Ishikawa (cell line): ENCODE measurements at regions not wholly inside any gene's neighbourhood (a gene's known extent, or its start where the extent isn't known, plus 50 kb on each side); places are given as distances from the start of the nearest gene placed in this dataset.

Source experiments
- CEBPB ChIP-seq: IDR thresholded peaks from 2 replicates; pipeline ENCODE4 v1.6.1; 2012
- EGR1 ChIP-seq: IDR thresholded peaks from 2 replicates; pipeline ENCODE4 v1.6.1; 2012
- EP300 ChIP-seq: IDR thresholded peaks from 2 replicates; pipeline ENCODE4 v1.6.1; 2012; ENCODE audit warnings: borderline replicate concordance
- FOXM1 ChIP-seq: IDR thresholded peaks from 2 replicates; pipeline ENCODE4 v1.6.1; 2012; ENCODE audit warnings: low read depth, borderline replicate concordance
- MAX ChIP-seq: IDR thresholded peaks from 2 replicates; pipeline ENCODE4 v1.6.1; 2012
- NFIC ChIP-seq: IDR thresholded peaks from 2 replicates; pipeline ENCODE4 v1.6.1; 2012
- RAD21 ChIP-seq: IDR thresholded peaks from 2 replicates; pipeline ENCODE4 v1.6.1; 2012; ENCODE audit warnings: low read depth
- REST ChIP-seq: IDR thresholded peaks from 2 replicates; pipeline ENCODE4 v1.6.1; 2012; ENCODE audit warnings: low read depth, mild to moderate bottlenecking
- TAF1 ChIP-seq: IDR thresholded peaks from 2 replicates; pipeline ENCODE4 v1.6.1; 2012; ENCODE audit warnings: low read depth, mild to moderate bottlenecking
- TCF12 ChIP-seq: IDR thresholded peaks from 2 replicates; pipeline ENCODE4 v1.6.1; 2012; ENCODE audit warnings: low read depth
- TEAD4 ChIP-seq: IDR thresholded peaks from 2 replicates; pipeline ENCODE4 v1.6.1; 2012
- USF1 ChIP-seq: IDR thresholded peaks from 2 replicates; pipeline ENCODE4 v1.6.1; 2012
- YY1 ChIP-seq: IDR thresholded peaks from 2 replicates; pipeline ENCODE4 v1.6.1; 2012; ENCODE audit warnings: low read depth

GRCh38 chr6:76706086-76706485, 633.6 kb upstream of the IMPG1 start:
- no peak for TF ChIP-seq EP300
- no peak for TF ChIP-seq MAX
- TF ChIP-seq CEBPB = no peak
- TF ChIP-seq TAF1 = no peak
- no peak for TF ChIP-seq RAD21
- TF ChIP-seq TCF12 = no peak
- TF ChIP-seq FOXM1 = no peak
- TF ChIP-seq REST = no peak
- no peak for TF ChIP-seq NFIC
- TF ChIP-seq YY1 = no peak
- no peak for TF ChIP-seq USF1
- TF ChIP-seq EGR1 = no peak
- TF ChIP-seq TEAD4 = no peak
